ENCODE measurements at regions not wholly inside any gene's neighbourhood (a gene's known extent, or its start where the extent isn't known, plus 50 kb on each side); places are given as distances from the start of the nearest gene placed in this dataset.

- TF ChIP-seq CTCF (conservative IDR thresholded peaks at IDR 0.05; ENCODE audit: control insufficient read depth, insufficient read depth, low read depth, low read length): no peak
- H3K4me3 ChIP-seq (ENCODE audit: control insufficient read depth, low read depth, low read length): no peak overlapping the region
- no peak for DNase-seq (ENCODE audit: low read depth)
Observed at GRCh38 chr7:88700725-88701124, 58.8 kb upstream of the ZNF804B start.

- no peak for TF ChIP-seq CTCF (conservative IDR thresholded peaks at IDR 0.05; ENCODE audit: control insufficient read depth, insufficient read depth, low read depth, low read length)
- H3K4me3 ChIP-seq (ENCODE audit: control insufficient read depth, low read depth, low read length): no peak overlapping the region
- no peak for DNase-seq (ENCODE audit: low read depth)
Observed at GRCh38 chr7:88694207-88694606, 65.3 kb upstream of the ZNF804B start.

- TF ChIP-seq CTCF (conservative IDR thresholded peaks at IDR 0.05; ENCODE audit: control insufficient read depth, insufficient read depth, low read depth, low read length): no peak
- no peak for DNase-seq (ENCODE audit: low read depth)
- no peak overlapping the region for H3K4me3 ChIP-seq (ENCODE audit: control insufficient read depth, low read depth, low read length)
Observed at GRCh38 chr7:88693131-88693530, 66.4 kb upstream of the ZNF804B start.

DNA sequence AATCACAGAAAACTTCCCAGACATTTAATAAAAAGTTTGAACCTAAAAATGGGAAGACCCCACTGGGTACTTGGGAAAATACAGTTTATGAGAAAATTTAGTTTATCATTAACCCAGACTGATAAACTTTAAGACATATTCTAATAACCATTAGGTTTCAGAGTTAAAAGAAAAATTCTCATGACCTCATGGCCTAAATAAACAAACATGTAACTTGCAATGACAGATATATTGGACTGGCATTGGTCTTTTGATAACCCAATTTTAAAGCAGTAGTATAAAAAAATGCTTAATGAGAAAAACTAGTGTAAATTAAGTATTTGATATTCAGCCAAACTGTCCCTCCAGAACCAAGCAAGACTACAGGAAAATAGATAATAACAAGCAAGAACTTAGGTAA, 67.0 kb upstream of the ZNF804B start:
- DNase-seq (ENCODE audit: low read depth): no peak
- no peak for TF ChIP-seq CTCF (conservative IDR thresholded peaks at IDR 0.05; ENCODE audit: control insufficient read depth, insufficient read depth, low read depth, low read length)
- H3K4me3 ChIP-seq (ENCODE audit: control insufficient read depth, low read depth, low read length): no peak overlapping the region

- H3K4me3 ChIP-seq (ENCODE audit: control insufficient read depth, low read depth, low read length): no peak overlapping the region
- no peak for TF ChIP-seq CTCF (conservative IDR thresholded peaks at IDR 0.05; ENCODE audit: control insufficient read depth, insufficient read depth, low read depth, low read length)
- DNase-seq (ENCODE audit: low read depth): no peak
Observed at GRCh38 chr7:88689821-88690220, 69.7 kb upstream of the ZNF804B start.

DNA sequence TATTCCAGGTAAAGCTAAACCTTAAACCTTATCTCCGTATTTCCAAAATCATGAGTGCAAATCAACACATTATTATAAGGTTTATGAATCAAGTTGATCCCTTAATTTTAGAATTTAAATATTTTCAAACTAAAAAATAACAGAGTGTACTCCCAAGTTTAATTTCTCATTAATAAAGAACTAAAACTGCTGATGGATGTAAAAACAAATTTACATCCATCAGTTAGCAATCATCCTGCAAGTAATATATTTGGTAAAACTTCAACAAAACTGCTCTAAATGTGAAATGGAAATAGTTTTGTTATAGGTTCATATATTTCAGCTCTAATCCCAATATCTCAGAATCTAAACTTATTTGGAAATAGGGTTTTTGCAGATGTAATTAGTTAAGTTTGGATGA, 71.3 kb upstream of the ZNF804B start:
- no peak overlapping the region for H3K4me3 ChIP-seq (ENCODE audit: control insufficient read depth, low read depth, low read length)
- no peak for TF ChIP-seq CTCF (conservative IDR thresholded peaks at IDR 0.05; ENCODE audit: control insufficient read depth, insufficient read depth, low read depth, low read length)
- no peak for DNase-seq (ENCODE audit: low read depth)

All from fibroblast of mammary gland (primary cell).